ENCODE measurements at regions not wholly inside any gene's neighbourhood (a gene's known extent, or its start where the extent isn't known, plus 50 kb on each side); places are given as distances from the start of the nearest gene placed in this dataset.

- no peak overlapping the region for H3K4me2 ChIP-seq (ENCODE audit: low read length)
- H4K20me1 ChIP-seq (ENCODE audit: control insufficient read depth, insufficient read depth, low read depth, low read length), result no peaks in the 10 kb centered on the region
- no peaks in the 10 kb centered on the region for H3K9me3 ChIP-seq (ENCODE audit: control insufficient read depth, insufficient read depth, low read length)
- H3K27me3 ChIP-seq (ENCODE audit: control insufficient read depth, low read length), result no peaks in the 10 kb centered on the region
- no peak overlapping the region for H3K4me3 ChIP-seq (ENCODE audit: low read length)
- H3K36me3 ChIP-seq (ENCODE audit: control insufficient read depth, low read length), result no peaks in the 10 kb centered on the region
- peaks cover 28% of the 10 kb centered on the region for H3K4me1 ChIP-seq (ENCODE audit: control insufficient read depth, low read length)
- no peaks in the 10 kb centered on the region for H3F3A ChIP-seq (ENCODE audit: control insufficient read depth, insufficient read depth)
- TF ChIP-seq CTCF (IDR thresholded peaks at IDR 0.05; ENCODE audit: low read depth, low read length, poor library complexity, severe bottlenecking) (no peak), EZH2phosphoT487 (IDR thresholded peaks at IDR 0.05; ENCODE audit: borderline replicate concordance, low read length) (no peak)
- no peak overlapping the region for H3K27ac ChIP-seq (ENCODE audit: low read depth, low read length)
- H3K79me2 ChIP-seq (ENCODE audit: control insufficient read depth, low read length), result no peaks in the 10 kb centered on the region
- no peaks in the 10 kb centered on the region for H3K9me2 ChIP-seq (replicated peaks; ENCODE audit: control insufficient read depth, low read length)
These were observed 119.2 kb upstream of the STK17B start for GRCh38 chr2:196290569-196290968.

GRCh38 chr2:196291426-196291825, 120.0 kb upstream of the STK17B start:
- Histone ChIP-seq H3K4me1 (ENCODE audit: control insufficient read depth, low read length) (peaks cover 36% of the 10 kb centered on the region), H3K9me2 (replicated peaks; ENCODE audit: control insufficient read depth, low read length) (no peaks in the 10 kb centered on the region), H3K79me2 (ENCODE audit: control insufficient read depth, low read length) (no peaks in the 10 kb centered on the region), H3K27ac (ENCODE audit: low read depth, low read length) (no peak overlapping the region), H3K27me3 (ENCODE audit: control insufficient read depth, low read length) (no peaks in the 10 kb centered on the region), H4K20me1 (ENCODE audit: control insufficient read depth, insufficient read depth, low read depth, low read length) (no peaks in the 10 kb centered on the region), H3K4me2 (ENCODE audit: low read length) (no peak overlapping the region), H3K4me3 (ENCODE audit: low read length) (no peak overlapping the region), H3K9me3 (ENCODE audit: control insufficient read depth, insufficient read depth, low read length) (no peaks in the 10 kb centered on the region), H3F3A (ENCODE audit: control insufficient read depth, insufficient read depth) (no peaks in the 10 kb centered on the region), H3K36me3 (ENCODE audit: control insufficient read depth, low read length) (no peaks in the 10 kb centered on the region)
- TF ChIP-seq EZH2phosphoT487 (IDR thresholded peaks at IDR 0.05; ENCODE audit: borderline replicate concordance, low read length) (no peak), CTCF (IDR thresholded peaks at IDR 0.05; ENCODE audit: low read depth, low read length, poor library complexity, severe bottlenecking) (no peak)

GRCh38 chr2:196291873-196292800, 120.8 kb upstream of the STK17B start:
- Histone ChIP-seq H3K4me2 (ENCODE audit: low read length) (no peak overlapping the region), H4K20me1 (ENCODE audit: control insufficient read depth, insufficient read depth, low read depth, low read length) (no peaks in the 10 kb centered on the region), H3K4me3 (ENCODE audit: low read length) (no peak overlapping the region)

More at GRCh38 chr2:196291873-196292800, 120.8 kb upstream of the STK17B start:
- Histone ChIP-seq H3F3A (ENCODE audit: control insufficient read depth, insufficient read depth) (no peaks in the 10 kb centered on the region), H3K27me3 (ENCODE audit: control insufficient read depth, low read length) (no peaks in the 10 kb centered on the region), H3K79me2 (ENCODE audit: control insufficient read depth, low read length) (no peaks in the 10 kb centered on the region), H3K9me2 (replicated peaks; ENCODE audit: control insufficient read depth, low read length) (no peaks in the 10 kb centered on the region), H3K9me3 (ENCODE audit: control insufficient read depth, insufficient read depth, low read length) (no peaks in the 10 kb centered on the region), H3K36me3 (ENCODE audit: control insufficient read depth, low read length) (no peaks in the 10 kb centered on the region), H3K27ac (ENCODE audit: low read depth, low read length) (no peak overlapping the region), H3K4me1 (ENCODE audit: control insufficient read depth, low read length) (peaks cover 38% of the 10 kb centered on the region)
- TF ChIP-seq EZH2phosphoT487 (IDR thresholded peaks at IDR 0.05; ENCODE audit: borderline replicate concordance, low read length), result no peak
- TF ChIP-seq CTCF (IDR thresholded peaks at IDR 0.05; ENCODE audit: low read depth, low read length, poor library complexity, severe bottlenecking), result no peak

All from DOHH2 (cell line).